ENCODE measurements at regions not wholly inside any gene's neighbourhood (a gene's known extent, or its start where the extent isn't known, plus 50 kb on each side); places are given as distances from the start of the nearest gene placed in this dataset.

- no peak for TF ChIP-seq CTCF (IDR thresholded peaks at IDR 0.05; ENCODE audit: control extremely low read depth in 1 of 3, insufficient read depth in 1 of 3, low read depth in 1 of 3, low read length in 3 of 3)
- TF ChIP-seq RNF2 (IDR thresholded peaks at IDR 0.05; ENCODE audit: borderline replicate concordance, low read depth, low read length, missing control alignments, poor library complexity, severe bottlenecking): no peak
- TF ChIP-seq CREB1 (IDR thresholded peaks at IDR 0.05): no peak
- no peak for TF ChIP-seq HDAC6 (IDR thresholded peaks at IDR 0.05; ENCODE audit: low read depth, low read length)
- no peak for TF ChIP-seq USF2 (IDR thresholded peaks at IDR 0.05; ENCODE audit: low read length)
- no peak for TF ChIP-seq SP1 (IDR thresholded peaks at IDR 0.05; ENCODE audit: low read depth, low read length)
- no peak for TF ChIP-seq KDM5A (IDR thresholded peaks at IDR 0.05; ENCODE audit: low read length)
- no peak for TF ChIP-seq CEBPB (IDR thresholded peaks at IDR 0.05; ENCODE audit: low read depth, low read length)
- TF ChIP-seq MAFK (IDR thresholded peaks at IDR 0.05; ENCODE audit: low read depth, low read length): no peak
- TF ChIP-seq EZH2 (IDR thresholded peaks at IDR 0.05; ENCODE audit: low read depth, low read length, severe bottlenecking): no peak
- TF ChIP-seq SIX5 (IDR thresholded peaks at IDR 0.05; ENCODE audit: low read depth, low read length): no peak
- no peak for TF ChIP-seq BACH1 (IDR thresholded peaks at IDR 0.05; ENCODE audit: low read length)
- no peak for TF ChIP-seq TEAD4 (IDR thresholded peaks at IDR 0.05; ENCODE audit: low read depth, low read length)
Measured at GRCh38 chr7:145868935-145869334, 247.7 kb upstream of the CNTNAP2 start.
